ENCODE measurements at regions not wholly inside any gene's neighbourhood (a gene's known extent, or its start where the extent isn't known, plus 50 kb on each side); places are given as distances from the start of the nearest gene placed in this dataset.

DNA sequence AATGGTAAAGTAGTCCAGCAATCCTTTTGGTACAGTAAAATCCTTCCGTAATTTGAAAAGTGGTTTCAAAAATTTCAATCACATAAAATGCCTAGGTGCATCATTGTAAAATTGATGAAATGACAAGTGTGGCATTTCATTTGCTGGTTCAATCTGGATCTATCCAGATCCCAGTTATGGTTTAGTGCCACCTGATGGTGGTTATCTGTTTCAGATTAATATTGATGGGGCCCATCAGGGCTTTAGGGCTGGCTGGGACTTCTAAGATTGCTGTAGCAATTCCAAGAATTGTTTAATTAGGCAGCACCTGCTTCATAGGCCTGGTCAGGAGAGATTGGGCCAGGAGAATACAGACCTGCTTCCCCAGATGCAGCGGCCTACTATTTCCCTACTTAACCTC lies 55.5 kb upstream of the PIK3C3 start:
- Histone ChIP-seq H3K36me3 (ENCODE audit: control insufficient read depth in 4 of 4, insufficient read depth in 3 of 4, low read depth in 1 of 4, low read length in 3 of 4) (no peaks in the 10 kb centered on the region), H3K9ac (ENCODE audit: low read depth in 1 of 2, low read length in 2 of 2) (no peak overlapping the region), H3K4me3 (ENCODE audit: low read depth in 1 of 3, low read length in 3 of 3) (no peak overlapping the region), H3K9me3 (ENCODE audit: control insufficient read depth in 4 of 4, low read length in 3 of 4) (peaks cover 0 to 18% (median 2%) of the 10 kb centered on the region in 4 donors), H3K4me1 (ENCODE audit: control insufficient read depth in 4 of 4, insufficient read depth in 4 of 4, low read length in 3 of 4) (no peaks in the 10 kb centered on the region), H3K27me3 (ENCODE audit: control insufficient read depth in 4 of 4, insufficient read depth in 4 of 4, low read length in 3 of 4) (no peaks in the 10 kb centered on the region), H3K27ac (ENCODE audit: low read depth in 1 of 2, low read length in 2 of 2) (no peak overlapping the region)
- DNase-seq (ENCODE audit: low spot score) = no peak
- 92% methylated on average over 2 of the region's 2 CpGs for WGBS
- no peak for TF ChIP-seq SP1 (IDR thresholded peaks at IDR 0.05)
- TF ChIP-seq EGR1 (IDR thresholded peaks at IDR 0.05; ENCODE audit: low read depth in 2 of 2) = no peak
- TF ChIP-seq RAD21 (IDR thresholded peaks at IDR 0.05) = no peak

- H3K9ac ChIP-seq (ENCODE audit: low read depth in 1 of 2, low read length in 2 of 2) = no peak overlapping the region
- no peak for TF ChIP-seq RAD21 (IDR thresholded peaks at IDR 0.05)
- no peak for TF ChIP-seq YY1 (IDR thresholded peaks at IDR 0.05)
- no peak for DNase-seq (ENCODE audit: low spot score)
- no peak overlapping the region for H3K27ac ChIP-seq (ENCODE audit: low read depth in 1 of 2, low read length in 2 of 2)
- H3K27me3 ChIP-seq (ENCODE audit: control insufficient read depth in 4 of 4, insufficient read depth in 4 of 4, low read length in 3 of 4) = no peaks in the 10 kb centered on the region
- no peaks in the 10 kb centered on the region for H3K4me1 ChIP-seq (ENCODE audit: control insufficient read depth in 4 of 4, insufficient read depth in 4 of 4, low read length in 3 of 4)
- H3K36me3 ChIP-seq (ENCODE audit: control insufficient read depth in 4 of 4, insufficient read depth in 3 of 4, low read depth in 1 of 4, low read length in 3 of 4) = no peaks in the 10 kb centered on the region
- no peak overlapping the region for H3K4me3 ChIP-seq (ENCODE audit: low read depth in 1 of 3, low read length in 3 of 3)
- peaks cover 0 to 19% (median 2%) of the 10 kb centered on the region in 4 donors for H3K9me3 ChIP-seq (ENCODE audit: control insufficient read depth in 4 of 4, low read length in 3 of 4)
Observed at GRCh38 chr18:41893432-41893831, 61.6 kb upstream of the PIK3C3 start.

- H3K9me3 ChIP-seq (ENCODE audit: control insufficient read depth in 4 of 4, low read length in 3 of 4) = no peaks in the 10 kb centered on the region
- TF ChIP-seq EGR1 (IDR thresholded peaks at IDR 0.05; ENCODE audit: low read depth in 2 of 2) (no peak), NR2F2 (IDR thresholded peaks at IDR 0.05) (no peak), ATF3 (IDR thresholded peaks at IDR 0.05) (no peak)
- no peaks in the 10 kb centered on the region for H3K36me3 ChIP-seq (ENCODE audit: control insufficient read depth in 4 of 4, insufficient read depth in 3 of 4, low read depth in 1 of 4, low read length in 3 of 4)
- no peaks in the 10 kb centered on the region for H3K27me3 ChIP-seq (ENCODE audit: control insufficient read depth in 4 of 4, insufficient read depth in 4 of 4, low read length in 3 of 4)
- H3K4me1 ChIP-seq (ENCODE audit: control insufficient read depth in 4 of 4, insufficient read depth in 4 of 4, low read length in 3 of 4) = no peaks in the 10 kb centered on the region
- no peak overlapping the region for H3K4me3 ChIP-seq (ENCODE audit: low read depth in 1 of 3, low read length in 3 of 3)
- DNase-seq (ENCODE audit: low spot score) = no peak
- WGBS = 88% methylated on average over 1 of the region's 1 CpG
- H3K9ac ChIP-seq (ENCODE audit: low read depth in 1 of 2, low read length in 2 of 2) = no peak overlapping the region
- no peak overlapping the region for H3K27ac ChIP-seq (ENCODE audit: low read depth in 1 of 2, low read length in 2 of 2)
Observed at GRCh38 chr18:41887100-41887499, 67.9 kb upstream of the PIK3C3 start.

DNA sequence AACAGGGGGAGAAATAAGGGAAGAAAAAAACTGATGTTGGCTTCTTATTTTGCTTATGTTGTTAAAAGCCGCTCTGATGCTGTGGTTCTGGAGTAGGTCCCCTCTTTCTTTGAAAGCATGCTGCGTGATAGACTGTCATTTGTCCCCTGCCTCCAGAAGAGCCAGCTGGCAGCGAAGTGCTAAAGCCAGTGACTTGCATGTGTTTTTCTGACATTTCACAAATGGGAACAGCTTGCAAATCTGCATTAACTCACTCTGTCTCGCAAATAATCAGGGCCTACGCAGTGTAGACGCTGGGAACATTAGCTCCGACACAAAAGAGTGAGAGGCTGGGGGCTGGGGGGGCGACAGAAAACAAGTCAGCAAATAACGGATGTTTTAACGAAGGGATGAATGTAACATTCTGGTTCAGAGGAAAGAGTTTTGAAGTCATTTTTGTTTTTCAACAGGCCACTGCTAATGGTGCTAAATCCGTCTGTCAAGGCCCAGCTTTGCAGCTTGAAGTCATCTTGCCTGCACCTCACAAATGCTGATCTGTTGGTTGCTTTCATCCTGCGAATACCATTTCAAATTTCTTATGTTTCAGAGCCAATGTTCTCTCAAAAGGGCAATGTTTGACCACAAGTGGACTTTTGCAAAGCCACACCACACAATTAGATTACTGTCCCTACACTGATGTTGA lies 68.8 kb upstream of the PIK3C3 start:
- Histone ChIP-seq H3K9ac (ENCODE audit: low read depth in 1 of 2, low read length in 2 of 2) (no peak overlapping the region), H3K4me1 (ENCODE audit: control insufficient read depth in 4 of 4, insufficient read depth in 4 of 4, low read length in 3 of 4) (no peaks in the 10 kb centered on the region), H3K27ac (ENCODE audit: low read depth in 1 of 2, low read length in 2 of 2) (no peak overlapping the region), H3K4me3 (ENCODE audit: low read depth in 1 of 3, low read length in 3 of 3) (no peak overlapping the region), H3K9me3 (ENCODE audit: control insufficient read depth in 4 of 4, low read length in 3 of 4) (no peaks in the 10 kb centered on the region), H3K36me3 (ENCODE audit: control insufficient read depth in 4 of 4, insufficient read depth in 3 of 4, low read depth in 1 of 4, low read length in 3 of 4) (no peaks in the 10 kb centered on the region), H3K27me3 (ENCODE audit: control insufficient read depth in 4 of 4, insufficient read depth in 4 of 4, low read length in 3 of 4) (no peaks in the 10 kb centered on the region)
- WGBS = 82% methylated on average over 12 of the region's 12 CpGs
- DNase-seq (ENCODE audit: low spot score) = no peak
- TF ChIP-seq FOXA1 (IDR thresholded peaks at IDR 0.05) = no peak
- TF ChIP-seq ATF3 (IDR thresholded peaks at IDR 0.05) = no peak
- TF ChIP-seq TAF1 (conservative IDR thresholded peaks at IDR 0.05) = no peak
- TF ChIP-seq JUND (IDR thresholded peaks at IDR 0.05) = no peak

- WGBS = 88% methylated on average over 3 of the region's 3 CpGs
- H3K27me3 ChIP-seq (ENCODE audit: control insufficient read depth in 4 of 4, insufficient read depth in 4 of 4, low read length in 3 of 4) = no peaks in the 10 kb centered on the region
- H3K27ac ChIP-seq (ENCODE audit: low read depth in 1 of 2, low read length in 2 of 2) = no peak overlapping the region
- no peak overlapping the region for H3K9ac ChIP-seq (ENCODE audit: low read depth in 1 of 2, low read length in 2 of 2)
- H3K4me1 ChIP-seq (ENCODE audit: control insufficient read depth in 4 of 4, insufficient read depth in 4 of 4, low read length in 3 of 4) = no peaks in the 10 kb centered on the region
- H3K36me3 ChIP-seq (ENCODE audit: control insufficient read depth in 4 of 4, insufficient read depth in 3 of 4, low read depth in 1 of 4, low read length in 3 of 4) = no peaks in the 10 kb centered on the region
- H3K4me3 ChIP-seq (ENCODE audit: low read depth in 1 of 3, low read length in 3 of 3) = no peak overlapping the region
- no peak for DNase-seq (ENCODE audit: low spot score)
- TF ChIP-seq GABPA (IDR thresholded peaks at IDR 0.05 in 1 of 2, conservative IDR thresholded peaks at IDR 0.05 in 1 of 2) (no peak), TAF1 (conservative IDR thresholded peaks at IDR 0.05) (no peak), JUND (IDR thresholded peaks at IDR 0.05) (no peak), HNF4A (conservative IDR thresholded peaks at IDR 0.05) (no peak)
- H3K9me3 ChIP-seq (ENCODE audit: control insufficient read depth in 4 of 4, low read length in 3 of 4) = no peaks in the 10 kb centered on the region
Observed at GRCh38 chr18:41881285-41881684, 73.7 kb upstream of the PIK3C3 start.

Measured in liver (tissue), 7 donors.